Activated naive CD4-positive, alpha-beta T cell treated with anti-CD3 and anti-CD28 coated beads, Interleukin-2, amount 50 U/mL, for 72 hours (primary cell): ENCODE measurements at regions not wholly inside any gene's neighbourhood (a gene's known extent, or its start where the extent isn't known, plus 50 kb on each side); places are given as distances from the start of the nearest gene placed in this dataset.
"Not testable (repeated sequence)": the region's sequence is repeated elsewhere in the genome, so short reads cannot be mapped to it uniquely, and the experiment has no call there.

Source experiments
- ATAC-seq, 2 donors: fragments of 150-1000 bp; cut with Tn5 transposase; 2 replicates each; pipeline ENCODE4 v1.10.0; 2021; ENCODE audit warnings: mild to moderate bottlenecking in 2 of 2, moderate library complexity in 2 of 2
- DNase-seq, 2 donors: peaks; one replicate each; pipeline ENCODE4 v3.0.0; 2021 to 2022; ENCODE audit warnings: low spot score in 2 of 2
- H3K27ac Mint-ChIP-seq, 2 donors: one replicate each; pipeline ENCODE4 v1.8.0; 2022; ENCODE audit warnings: mild to moderate bottlenecking in 2 of 2, mixed read lengths in 2 of 2
- H3K36me3 Mint-ChIP-seq, 2 donors: one replicate each; pipeline ENCODE4 v1.8.0; 2022; ENCODE audit warnings: mixed read lengths in 2 of 2
- H3K9me3 Mint-ChIP-seq, 2 donors: one replicate each; pipeline ENCODE4 v1.8.0; 2022; ENCODE audit warnings: mixed read lengths in 2 of 2

DNA sequence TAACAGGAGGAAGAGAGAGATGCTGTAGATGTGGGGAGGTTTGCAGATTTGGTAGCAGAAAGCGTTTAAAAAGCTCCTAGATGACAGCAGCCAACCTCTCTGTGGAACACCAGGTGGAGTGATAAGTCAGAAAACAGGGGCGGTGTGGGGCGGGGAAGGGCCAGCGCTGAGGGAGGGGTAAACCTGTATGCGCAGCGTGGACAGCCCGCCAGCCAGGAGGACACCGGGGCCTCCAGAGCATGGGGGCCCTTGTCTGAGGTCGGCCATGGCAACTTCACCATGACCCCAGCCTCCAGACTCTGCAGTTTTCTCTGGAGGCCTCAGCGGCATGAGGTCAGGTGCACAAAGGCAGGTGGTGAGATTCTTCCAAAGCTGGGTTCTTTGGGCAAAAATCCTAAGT, 423.7 kb downstream of the BRD1 start:
- Mint-ChIP-seq H3K36me3 (no peaks in the 10 kb centered on the region), H3K27ac (no peak overlapping the region), H3K9me3 (no peaks in the 10 kb centered on the region)
- ATAC-seq (no peak), DNase-seq (no peak)

DNA sequence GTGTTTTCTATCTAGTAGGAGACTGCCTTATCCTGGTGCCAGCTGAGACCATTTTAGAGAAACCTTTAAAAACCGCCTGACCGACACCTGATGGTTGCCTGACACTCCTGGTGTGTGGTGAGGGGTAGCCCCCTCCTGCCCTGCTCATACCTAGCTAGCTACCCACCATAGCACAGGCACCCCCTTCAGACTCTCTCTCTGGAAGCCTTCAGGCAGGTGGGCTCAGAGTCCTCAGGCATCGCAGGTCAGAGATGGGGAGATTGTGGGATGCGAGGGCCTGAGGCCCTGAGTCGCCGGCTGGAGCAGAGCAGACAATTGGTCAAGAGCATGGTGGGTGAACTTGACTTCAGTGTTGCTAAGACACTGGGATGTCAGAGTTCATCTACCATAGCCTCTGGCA, 424.6 kb downstream of the BRD1 start:
- no peaks in the 10 kb centered on the region for H3K9me3 Mint-ChIP-seq
- H3K27ac Mint-ChIP-seq: no peak overlapping the region
- H3K36me3 Mint-ChIP-seq: no peaks in the 10 kb centered on the region
- no peak for DNase-seq
- no peak for ATAC-seq

DNA sequence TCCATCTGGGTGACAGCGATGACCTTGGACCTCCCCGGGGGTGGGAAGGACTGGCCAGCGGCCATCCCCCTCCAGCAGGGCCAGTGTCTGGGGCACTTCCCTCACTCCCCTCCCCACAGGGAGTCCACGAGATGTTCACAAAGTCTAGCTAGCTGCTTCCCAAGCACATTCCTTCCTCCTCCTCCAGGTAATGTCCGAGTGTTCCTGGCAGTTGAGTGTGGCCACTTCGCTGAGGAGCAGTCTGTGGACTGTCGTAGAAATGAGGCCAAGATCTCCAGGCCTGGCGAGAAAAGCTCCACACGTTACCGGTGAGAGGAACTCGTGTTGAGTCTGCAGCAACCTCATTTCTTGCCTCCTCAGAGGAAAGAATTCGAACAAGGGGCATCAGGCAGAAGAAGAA, 425.5 kb downstream of the BRD1 start:
- no peak overlapping the region for H3K27ac Mint-ChIP-seq

DNA sequence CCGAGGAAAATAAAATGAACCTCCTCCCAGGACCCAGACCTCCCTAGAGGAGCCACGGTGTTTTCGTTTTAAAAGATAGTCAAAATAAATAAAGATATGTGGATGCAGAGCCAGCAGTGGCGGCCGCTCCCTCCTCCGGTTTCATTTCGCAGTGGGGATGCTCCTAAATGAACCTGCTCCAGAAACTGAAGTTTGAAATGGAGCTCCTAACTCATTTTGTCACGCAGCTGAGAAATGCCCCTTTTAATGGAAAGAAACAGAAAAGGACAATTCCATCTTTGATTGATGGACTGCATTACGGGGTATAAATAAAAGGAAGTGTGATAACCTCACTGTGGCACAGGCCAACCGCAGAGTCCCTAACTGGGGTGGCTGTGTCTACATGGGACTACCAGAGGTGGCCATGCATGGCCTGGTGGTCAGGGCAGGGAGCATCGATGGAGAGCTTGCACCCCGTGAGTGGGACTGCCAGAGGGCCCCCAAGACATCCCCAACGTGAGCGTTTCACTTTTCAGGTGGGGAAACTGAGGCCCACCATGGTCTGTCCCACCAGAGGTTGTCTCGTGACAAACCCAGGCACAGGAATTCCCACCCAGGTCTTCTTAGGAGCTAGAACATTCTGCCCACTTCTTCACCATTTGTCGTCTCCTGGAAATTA, 426.6 kb downstream of the BRD1 start:
- no peaks in the 10 kb centered on the region for H3K9me3 Mint-ChIP-seq
- no peaks in the 10 kb centered on the region for H3K36me3 Mint-ChIP-seq
- ATAC-seq (no peak), DNase-seq (no peak)
- H3K27ac Mint-ChIP-seq: no peak overlapping the region

More for the DNA sequence above, 425.5 kb downstream of the BRD1 start:
- DNase-seq (no peak), ATAC-seq (no peak)
- Mint-ChIP-seq H3K9me3 (no peaks in the 10 kb centered on the region), H3K36me3 (no peaks in the 10 kb centered on the region)

DNA sequence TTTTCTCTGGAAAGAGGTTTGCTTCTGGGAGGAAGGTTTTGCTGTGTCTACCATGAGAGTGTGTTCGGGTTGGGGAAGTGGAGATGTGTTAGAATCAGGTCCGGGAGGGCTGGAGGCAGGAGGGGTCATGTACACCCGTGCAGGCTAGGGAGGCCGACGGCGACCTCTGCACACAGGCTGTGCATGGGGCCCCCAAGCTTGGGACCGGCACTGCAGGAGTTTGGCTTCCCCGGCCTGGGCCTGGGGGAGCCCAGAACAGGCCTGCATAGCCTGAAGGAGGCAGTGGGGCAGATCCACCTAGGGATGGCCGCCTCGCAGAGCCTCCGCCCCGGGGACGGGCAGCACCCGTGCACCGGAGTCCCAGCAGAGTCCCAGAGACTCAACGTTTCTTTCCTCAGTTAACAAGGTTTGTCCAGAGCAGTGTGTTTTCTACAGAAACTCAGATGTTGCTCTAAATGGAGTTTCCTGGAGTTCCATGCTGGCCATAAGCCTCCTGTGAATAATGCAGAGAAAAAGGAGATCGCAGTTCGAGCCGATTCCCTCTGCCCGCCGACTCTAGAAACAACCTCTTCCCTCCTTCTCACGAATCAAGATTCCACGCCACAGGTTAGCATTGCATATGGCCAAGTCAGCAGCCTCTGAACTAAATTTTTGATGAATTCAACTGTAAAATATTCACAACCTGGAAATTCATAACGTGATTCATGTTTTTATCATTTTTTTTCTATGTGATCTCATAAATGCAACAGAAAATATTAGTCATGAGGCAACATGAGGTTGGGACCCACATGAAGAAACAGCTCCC, 427.3 kb downstream of the BRD1 start:
- Mint-ChIP-seq H3K36me3 (peaks cover 0 to under 1% of the 10 kb centered on the region in 2 donors), H3K27ac (no peak overlapping the region), H3K9me3 (peaks cover 0 to 1% of the 10 kb centered on the region in 2 donors)
- ATAC-seq (no peak), DNase-seq (no peak)

DNA sequence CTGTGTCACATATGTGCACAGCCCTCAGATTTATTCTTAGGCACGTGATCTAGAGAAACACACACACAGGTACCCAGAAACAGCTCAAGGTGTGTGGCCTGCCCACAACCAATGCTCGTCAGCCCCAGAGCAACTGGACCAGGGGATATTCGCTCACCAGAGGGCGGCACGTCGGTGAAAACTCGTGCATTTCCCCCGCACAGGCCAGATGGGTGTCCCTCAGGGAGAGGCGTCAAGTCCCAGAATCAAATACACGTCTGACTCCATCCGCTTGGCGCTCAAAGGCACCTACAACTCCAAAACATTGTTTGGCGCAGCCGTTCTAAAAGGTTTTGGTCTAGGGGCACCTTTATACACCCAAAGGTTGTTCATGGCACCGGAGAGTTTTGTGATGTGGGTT, 429.0 kb downstream of the BRD1 start:
- peaks cover 7 to 12% of the 10 kb centered on the region in 2 donors for H3K36me3 Mint-ChIP-seq
- no peak for ATAC-seq

DNA sequence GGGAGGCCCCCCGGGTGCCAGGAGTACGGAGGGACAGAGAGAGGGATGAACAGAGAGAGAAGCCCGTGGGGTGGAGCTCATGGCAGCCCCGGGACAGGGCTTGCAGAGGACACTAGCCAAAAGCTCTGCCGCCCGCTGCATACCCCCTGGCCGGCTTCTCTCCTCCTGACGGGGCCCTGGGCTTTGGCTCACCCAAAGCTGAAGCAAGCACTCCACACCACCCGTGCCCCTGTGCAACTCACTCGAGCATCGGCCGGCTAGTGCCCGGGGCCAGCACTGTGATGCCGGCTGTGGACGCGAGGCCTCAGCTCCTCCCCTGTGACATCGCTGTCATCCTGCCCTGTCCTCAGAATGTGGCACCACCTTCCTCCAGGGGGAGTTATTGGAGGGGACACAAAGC, 429.6 kb downstream of the BRD1 start:
- no peak for DNase-seq
- Mint-ChIP-seq H3K36me3 (peaks cover 7 to 17% of the 10 kb centered on the region in 2 donors), H3K27ac (no peak overlapping the region), H3K9me3 (peaks cover 17% of the 10 kb centered on the region in 2 donors)
- no peak for ATAC-seq

More for the DNA sequence above, 429.0 kb downstream of the BRD1 start:
- Mint-ChIP-seq H3K27ac (no peak overlapping the region), H3K9me3 (peaks cover 11 to 13% of the 10 kb centered on the region in 2 donors)
- DNase-seq: no peak

DNA sequence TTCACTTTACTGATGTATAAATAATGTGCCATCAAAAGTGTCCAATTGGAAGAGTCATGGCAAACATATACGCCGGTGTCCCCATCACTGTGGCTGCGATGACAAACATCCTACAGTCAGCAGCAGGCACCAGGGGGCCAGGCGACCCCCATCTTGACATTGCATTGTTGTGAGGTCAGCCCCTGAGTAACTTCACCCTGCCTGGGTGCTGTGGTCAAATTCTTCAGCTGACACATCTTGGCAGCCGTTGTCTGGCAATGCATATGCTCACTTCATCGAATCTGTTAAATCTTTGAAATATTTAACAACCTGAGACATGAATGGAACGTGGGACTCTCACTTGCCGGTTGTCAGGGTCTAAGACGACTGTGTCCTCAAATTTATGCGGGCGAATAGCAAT, 430.9 kb downstream of the BRD1 start:
- Mint-ChIP-seq H3K36me3 (peaks cover 7 to 18% of the 10 kb centered on the region in 2 donors), H3K9me3 (peaks cover 17 to 18% of the 10 kb centered on the region in 2 donors), H3K27ac (no peak overlapping the region)
- ATAC-seq: no peak
- DNase-seq: no peak

DNA sequence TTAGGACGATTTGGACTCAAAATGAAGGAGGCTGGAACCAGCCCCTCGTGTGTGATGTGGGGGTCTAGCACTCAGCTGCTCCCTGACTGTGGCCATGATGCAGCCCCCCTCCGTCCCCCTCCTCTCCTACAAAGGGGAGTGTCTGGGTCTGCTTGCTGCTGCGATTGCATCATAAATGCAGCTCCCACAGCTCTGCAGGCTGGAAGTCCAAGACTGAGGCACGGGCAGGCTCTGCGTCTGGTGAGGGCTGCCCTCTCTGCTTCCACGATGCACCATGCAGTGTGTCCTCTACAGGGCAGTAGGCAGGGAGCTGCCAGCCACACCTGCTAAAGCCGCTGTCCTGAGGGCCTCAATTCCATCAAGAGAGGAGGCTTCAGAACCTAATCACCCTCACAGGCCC, 432.1 kb downstream of the BRD1 start:
- H3K27ac Mint-ChIP-seq: no peak overlapping the region
- H3K36me3 Mint-ChIP-seq: peaks cover 7 to 18% of the 10 kb centered on the region in 2 donors
- ATAC-seq: no peak
- DNase-seq: no peak
- H3K9me3 Mint-ChIP-seq: peaks cover 17 to 18% of the 10 kb centered on the region in 2 donors

DNA sequence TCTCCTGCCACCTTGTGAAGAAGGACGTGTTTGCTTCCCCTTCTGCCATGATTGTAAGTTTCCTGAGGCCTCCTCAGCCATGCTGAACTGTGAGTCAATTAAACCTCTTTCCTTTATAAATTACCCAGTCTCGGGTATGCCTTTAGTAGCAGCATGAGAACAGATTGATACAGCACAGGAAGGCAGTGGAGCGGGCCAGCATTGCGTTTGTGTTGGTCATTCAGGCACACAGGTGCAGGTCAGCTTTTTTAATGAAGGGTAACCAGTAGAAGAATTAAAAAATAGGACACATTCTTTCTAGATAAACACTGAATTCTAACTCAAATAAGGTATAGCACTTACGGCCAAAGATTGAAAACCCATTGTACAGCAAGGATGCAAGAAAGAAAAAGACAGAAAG, 432.6 kb downstream of the BRD1 start:
- peaks cover 17 to 23% of the 10 kb centered on the region in 2 donors for H3K9me3 Mint-ChIP-seq
- not testable (repeated sequence) for DNase-seq, ATAC-seq
- peak overlapping the region in 1 of 2 donors; percentile 33 for H3K27ac Mint-ChIP-seq
- H3K36me3 Mint-ChIP-seq: peaks cover 7 to 18% of the 10 kb centered on the region in 2 donors

DNA sequence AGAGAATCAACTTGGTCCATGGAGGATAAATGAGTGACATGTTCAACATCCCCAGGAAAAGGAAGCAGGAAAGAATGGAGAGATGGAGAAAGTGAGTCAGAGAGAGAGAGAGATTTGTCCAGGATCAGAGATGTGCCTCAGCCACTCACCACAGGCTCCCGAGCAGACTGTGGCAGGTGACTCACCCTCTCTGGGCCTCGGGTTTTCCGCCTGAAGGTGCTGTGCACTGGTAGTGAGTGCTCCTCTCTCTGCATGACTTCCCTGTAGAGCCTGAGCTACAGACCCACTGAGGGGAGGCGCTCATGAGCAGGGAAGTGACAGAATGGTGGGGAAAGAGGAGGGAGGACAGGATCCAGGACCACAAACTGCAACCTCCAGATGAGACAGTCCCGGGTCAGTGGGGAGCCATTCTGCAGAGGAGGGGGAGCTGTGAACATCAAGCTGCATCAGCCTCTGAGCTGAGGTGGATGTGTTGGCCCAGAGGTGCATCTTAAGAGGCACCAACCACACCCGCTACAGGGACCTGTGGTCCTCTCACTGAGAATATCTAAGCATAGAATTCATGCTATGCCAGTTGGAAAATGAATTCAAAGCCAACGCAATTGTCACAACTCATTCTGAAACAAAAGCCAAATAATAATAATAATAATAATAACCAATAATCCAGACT, 433.4 kb downstream of the BRD1 start:
- no peak for DNase-seq
- H3K27ac Mint-ChIP-seq: peak overlapping the region in 1 of 2 donors; percentile 13

DNA sequence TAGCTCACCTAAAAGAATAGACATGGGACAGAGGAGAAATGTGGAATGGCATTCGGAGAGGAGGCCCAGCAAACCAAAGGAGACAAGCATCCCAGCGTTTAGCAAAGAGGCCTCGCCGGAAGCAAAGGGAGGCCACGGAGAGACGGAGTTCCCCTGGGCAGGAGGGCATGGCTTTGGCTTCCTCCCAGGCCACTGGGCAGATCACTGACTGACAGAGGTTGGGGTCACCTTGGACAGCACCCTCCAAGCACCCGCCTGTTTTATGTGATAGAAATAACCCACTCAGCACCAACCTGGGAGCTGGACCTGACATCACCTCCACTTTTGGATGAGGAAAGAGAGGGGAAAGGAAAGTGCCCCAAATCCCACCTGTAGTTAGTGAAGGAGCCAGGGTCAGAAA, 434.1 kb downstream of the BRD1 start:
- peaks cover 17 to 23% of the 10 kb centered on the region in 2 donors for H3K9me3 Mint-ChIP-seq
- DNase-seq (no peak), ATAC-seq (no peak)
- peaks cover 7 to 18% of the 10 kb centered on the region in 2 donors for H3K36me3 Mint-ChIP-seq
- peak overlapping the region in 1 of 2 donors; percentile 13 for H3K27ac Mint-ChIP-seq

More for the DNA sequence above, 433.4 kb downstream of the BRD1 start:
- Mint-ChIP-seq H3K36me3 (peaks cover 7 to 18% of the 10 kb centered on the region in 2 donors), H3K9me3 (peaks cover 17 to 23% of the 10 kb centered on the region in 2 donors)
- ATAC-seq: peak in 1 of 2 donors; percentile 90

DNA sequence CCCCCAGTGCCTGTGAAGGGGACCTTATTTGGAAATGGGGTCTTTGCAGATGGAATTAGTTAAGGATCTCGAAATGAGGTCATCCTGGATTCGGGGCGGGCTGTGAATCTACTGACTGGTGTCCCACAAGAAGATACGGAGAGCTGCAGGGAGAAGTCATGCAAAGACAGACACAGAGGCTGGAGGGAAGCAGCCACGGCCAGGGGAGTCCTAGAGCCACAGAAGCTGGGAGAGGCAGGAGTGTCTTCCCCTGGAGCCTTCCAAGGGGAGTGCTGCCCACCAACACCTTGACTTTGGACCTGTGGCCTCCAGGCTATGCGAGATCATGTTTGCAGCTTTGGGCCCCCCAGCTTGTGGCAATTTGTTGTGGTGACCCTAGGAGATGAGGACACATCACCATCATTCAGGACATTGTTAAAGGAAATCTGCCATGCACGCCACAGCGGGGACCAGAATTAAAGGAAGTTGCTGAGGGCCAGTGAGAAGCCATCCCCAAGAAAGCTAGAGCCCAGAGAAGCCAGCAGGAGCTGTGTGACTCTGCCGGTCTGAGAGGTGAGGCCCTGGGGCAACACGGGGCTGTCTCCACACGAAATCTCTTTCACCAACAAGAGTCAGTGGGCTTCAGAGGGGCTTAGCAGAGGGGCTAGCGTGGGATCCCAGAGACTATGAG, 434.7 kb downstream of the BRD1 start:
- H3K9me3 Mint-ChIP-seq: peaks cover 17 to 23% of the 10 kb centered on the region in 2 donors
- DNase-seq (no peak), ATAC-seq (no peak)
- no peak overlapping the region for H3K27ac Mint-ChIP-seq
- peaks cover 7 to 18% of the 10 kb centered on the region in 2 donors for H3K36me3 Mint-ChIP-seq

DNA sequence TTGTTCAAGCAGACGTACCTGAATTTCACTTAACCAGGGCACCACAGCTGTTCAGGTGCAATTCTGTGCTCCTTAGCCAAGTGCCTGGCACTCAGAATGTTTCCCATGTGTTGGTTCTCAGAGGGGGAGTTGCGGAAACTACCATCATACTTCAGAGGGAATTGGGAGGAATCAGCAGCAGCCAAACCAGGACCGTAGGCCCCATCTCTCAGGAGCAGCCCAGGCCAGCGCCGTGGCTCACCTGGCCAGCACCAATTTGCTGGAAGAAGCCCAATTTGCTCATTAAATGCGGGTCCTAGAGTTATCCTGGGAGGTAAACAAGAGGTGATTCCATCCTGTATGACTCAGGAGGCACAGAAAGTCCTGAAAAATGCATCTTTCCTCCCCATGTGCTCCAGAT, 435.4 kb downstream of the BRD1 start:
- Mint-ChIP-seq H3K36me3 (peaks cover 7 to 18% of the 10 kb centered on the region in 2 donors), H3K27ac (no peak overlapping the region), H3K9me3 (peaks cover 17 to 23% of the 10 kb centered on the region in 2 donors)
- ATAC-seq: no peak
- DNase-seq: no peak

DNA sequence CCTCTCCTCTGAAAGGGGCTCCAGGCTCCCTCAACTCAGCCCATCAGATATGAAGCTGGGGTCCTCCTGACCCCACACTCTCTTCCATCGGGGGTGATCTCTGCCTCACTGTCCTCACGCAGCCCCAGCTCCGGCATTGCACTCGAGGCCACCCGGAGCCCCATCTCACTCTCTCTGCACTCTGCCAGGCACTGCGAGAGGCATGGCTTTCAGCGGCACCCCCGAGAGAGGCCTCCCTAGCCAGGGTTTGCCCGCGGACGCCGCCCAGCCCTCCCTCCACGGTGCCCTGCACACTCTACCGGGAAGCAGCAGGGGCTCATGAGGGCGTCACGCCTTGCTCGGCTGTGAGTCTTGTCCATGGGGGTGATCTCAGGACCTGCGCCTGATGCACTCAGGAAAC, 436.2 kb downstream of the BRD1 start:
- peaks cover 7 to 18% of the 10 kb centered on the region in 2 donors for H3K36me3 Mint-ChIP-seq
- no peak for ATAC-seq

DNA sequence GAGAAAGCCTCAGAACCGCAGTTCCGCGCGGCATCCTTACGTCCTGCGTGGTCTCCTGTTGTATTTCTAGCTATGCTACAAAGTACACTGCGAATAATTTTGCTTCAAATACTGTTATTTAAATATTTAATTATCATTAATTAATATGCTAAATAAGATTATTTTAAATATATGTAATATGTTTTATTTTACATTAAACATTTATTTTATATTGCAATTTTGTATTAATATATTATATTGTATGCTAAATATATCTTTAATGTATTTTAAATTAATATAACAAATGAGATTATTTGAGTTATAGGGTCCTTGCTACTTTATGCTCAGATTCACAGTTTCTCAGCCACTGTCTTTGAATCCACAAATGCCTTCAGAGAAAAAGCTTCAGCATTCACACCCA, 436.7 kb downstream of the BRD1 start:
- Mint-ChIP-seq H3K9me3 (peaks cover 17 to 23% of the 10 kb centered on the region in 2 donors), H3K36me3 (peaks cover 7 to 18% of the 10 kb centered on the region in 2 donors), H3K27ac (no peak overlapping the region)
- no peak for ATAC-seq
- no peak for DNase-seq

More for the DNA sequence above, 436.2 kb downstream of the BRD1 start:
- no peak for DNase-seq
- H3K9me3 Mint-ChIP-seq: peaks cover 17 to 23% of the 10 kb centered on the region in 2 donors
- H3K27ac Mint-ChIP-seq: no peak overlapping the region
